ENCODE measurements at regions not wholly inside any gene's neighbourhood (a gene's known extent, or its start where the extent isn't known, plus 50 kb on each side); places are given as distances from the start of the nearest gene placed in this dataset.
"Not testable (repeated sequence)": the region's sequence is repeated elsewhere in the genome, so short reads cannot be mapped to it uniquely, and the experiment has no call there.

- intact Hi-C loops (cut with micrococcal nuclease) = loop anchor here (2.0 kb wide), 1 partner anchor 16 kb away; no protein-coding TSS in a partner anchor
These were observed 130.5 kb downstream of the SMIM20 start for GRCh38 chr4:26044524-26044923.

GRCh38 chr4:26044983-26045382 is 131.0 kb downstream of the SMIM20 start:
- intact Hi-C loops (cut with micrococcal nuclease) = loop anchor here (2.0 kb wide), 1 partner anchor 16 kb away; no protein-coding TSS in a partner anchor

GRCh38 chr4:26047795-26048194 is 133.8 kb downstream of the SMIM20 start:
- intact Hi-C loops (cut with micrococcal nuclease) = no loop called here

- intact Hi-C loops (cut with micrococcal nuclease) = no loop called here
These were observed 134.4 kb downstream of the SMIM20 start for GRCh38 chr4:26048378-26048882.

GRCh38 chr4:26048950-26049349 is 134.9 kb downstream of the SMIM20 start:
- intact Hi-C loops (cut with micrococcal nuclease) = no loop called here

GRCh38 chr4:26049447-26049846 is 135.4 kb downstream of the SMIM20 start:
- intact Hi-C loops (cut with micrococcal nuclease) = no loop called here

- intact Hi-C loops (cut with micrococcal nuclease) = no loop called here
These were observed 136.2 kb downstream of the SMIM20 start for GRCh38 chr4:26050212-26050643.

- intact Hi-C loops (cut with micrococcal nuclease) = no loop called here
These were observed 136.7 kb downstream of the SMIM20 start for GRCh38 chr4:26050671-26051070.

GRCh38 chr4:26051240-26051639 is 137.2 kb downstream of the SMIM20 start:
- intact Hi-C loops (cut with micrococcal nuclease) = no loop called here

GRCh38 chr4:26052663-26053541 is 138.9 kb downstream of the SMIM20 start:
- intact Hi-C loops (cut with micrococcal nuclease) = no loop called here

- intact Hi-C loops (cut with micrococcal nuclease) = no loop called here
These were observed 139.7 kb downstream of the SMIM20 start for GRCh38 chr4:26053761-26054160.

GRCh38 chr4:26055855-26056254 is 141.8 kb downstream of the SMIM20 start:
- intact Hi-C loops (cut with micrococcal nuclease) = no loop called here

- intact Hi-C loops (cut with micrococcal nuclease) = no loop called here
These were observed 142.4 kb downstream of the SMIM20 start for GRCh38 chr4:26056406-26056805.

GRCh38 chr4:26057839-26058238 is 143.8 kb downstream of the SMIM20 start:
- intact Hi-C loops (cut with micrococcal nuclease) = not testable (repeated sequence)

GRCh38 chr4:26058537-26058936 is 144.5 kb downstream of the SMIM20 start:
- intact Hi-C loops (cut with micrococcal nuclease) = no loop called here

GRCh38 chr4:26059391-26060154 is 145.6 kb downstream of the SMIM20 start:
- intact Hi-C loops (cut with micrococcal nuclease) = loop anchor here (2.0 kb wide), 2 partner anchors 15 to 351 kb away; no protein-coding TSS in a partner anchor

GRCh38 chr4:26060286-26060685 is 146.3 kb downstream of the SMIM20 start:
- intact Hi-C loops (cut with micrococcal nuclease) = loop anchor here (2.0 kb wide), 2 partner anchors 15 to 351 kb away; no protein-coding TSS in a partner anchor

GRCh38 chr4:26061248-26061986 is 147.4 kb downstream of the SMIM20 start:
- intact Hi-C loops (cut with micrococcal nuclease) = loop anchor here (2.0 kb wide), 2 partner anchors 17 to 349 kb away; no protein-coding TSS in a partner anchor

- intact Hi-C loops (cut with micrococcal nuclease) = no loop called here
These were observed 148.2 kb downstream of the SMIM20 start for GRCh38 chr4:26062215-26062614.

- intact Hi-C loops (cut with micrococcal nuclease) = not testable (repeated sequence)
These were observed 150.0 kb downstream of the SMIM20 start for GRCh38 chr4:26064009-26064408.

- intact Hi-C loops (cut with micrococcal nuclease) = no loop called here
These were observed 151.8 kb downstream of the SMIM20 start for GRCh38 chr4:26065833-26066232.
